SU-DHL-6 (cell line): ENCODE measurements at regions not wholly inside any gene's neighbourhood (a gene's known extent, or its start where the extent isn't known, plus 50 kb on each side); places are given as distances from the start of the nearest gene placed in this dataset.
A peak's percentile ranks its signal among the peaks of the same experiment; 100 is the strongest.

ENCODE experiments used
- H2AFZ ChIP-seq: fragments of 200-600 bp; sonication (generic); 2 replicates; pipeline ENCODE4 v1.6.1; 2014; ENCODE audit warnings: low read depth, mild to moderate bottlenecking, moderate library complexity, mixed read lengths, antibody characterized with exemption, low read length; ENCODE audit not compliant: severe bottlenecking
- H3F3A ChIP-seq: fragments of 200-600 bp; shearing (Covaris generic); 2 replicates; pipeline ENCODE4 v1.6.0; 2016; ENCODE audit warnings: antibody characterized with exemption, mild to moderate bottlenecking; ENCODE audit not compliant: insufficient read depth
- H3K27ac ChIP-seq: fragments of 200-600 bp; sonication (generic); 2 replicates; pipeline ENCODE4 v1.5.1; 2016; ENCODE audit warnings: low read depth, mild to moderate bottlenecking, low read length, moderate library complexity, mixed read lengths
- H3K27me3 ChIP-seq: fragments of 200-600 bp; sonication (generic), shearing (Covaris generic); 2 replicates; pipeline ENCODE4 v1.6.0; 2014; ENCODE audit warnings: mild to moderate bottlenecking, low read length
- H3K36me3 ChIP-seq: fragments of 200-600 bp; sonication (generic); 2 replicates; pipeline ENCODE4 v1.6.1; 2014; ENCODE audit warnings: mild to moderate bottlenecking, low read length, mixed read lengths
- H3K4me2 ChIP-seq: fragments of 300-600, 200-600 bp; shearing (Covaris generic), sonication (generic); 2 replicates; pipeline ENCODE4 v1.6.0; 2014; ENCODE audit warnings: low read length, low read depth, mild to moderate bottlenecking; ENCODE audit not compliant: poor library complexity, severe bottlenecking
- H3K4me3 ChIP-seq: fragments of 200-600 bp; sonication (generic); 2 replicates; pipeline ENCODE4 v1.5.1; 2014; ENCODE audit warnings: antibody characterized with exemption, low read length, mild to moderate bottlenecking, mixed read lengths; ENCODE audit not compliant: insufficient read depth, poor library complexity, severe bottlenecking
- H3K79me2 ChIP-seq: fragments of 200-600 bp; sonication (generic); 2 replicates; pipeline ENCODE4 v1.6.1; 2014; ENCODE audit warnings: mild to moderate bottlenecking, low read length, moderate library complexity; ENCODE audit not compliant: insufficient read depth
- H3K9ac ChIP-seq: fragments of 200-600 bp; sonication (generic); 2 replicates; pipeline ENCODE4 v1.7.0; 2014; ENCODE audit warnings: mild to moderate bottlenecking, low read length
- H3K9me2 ChIP-seq: fragments of 200-600 bp; sonication (generic); replicated peaks from 2 replicates; pipeline ENCODE4 v1.6.1; 2014; ENCODE audit warnings: low read length; ENCODE audit not compliant: insufficient read depth
- H3K9me3 ChIP-seq: fragments of 200-600 bp; sonication (generic); 2 replicates; pipeline ENCODE4 v1.6.1; 2014; ENCODE audit warnings: low read length, mixed read lengths; ENCODE audit not compliant: insufficient read depth
- H4K20me1 ChIP-seq: fragments of 200-600 bp; sonication (generic); 2 replicates; pipeline ENCODE4 v1.6.1; 2014; ENCODE audit warnings: low read depth, mild to moderate bottlenecking, antibody characterized with exemption, low read length, moderate library complexity, mixed read lengths
- EZH2phosphoT487 ChIP-seq: fragments of 200-600 bp; sonication (generic), shearing (Covaris generic); conservative IDR thresholded peaks from 2 replicates; pipeline ENCODE4 v1.6.1; 2018; ENCODE audit warnings: mild to moderate bottlenecking, antibody characterized with exemption, low read length, moderate library complexity, mixed read lengths
- TF ChIP-seq, protein P1 (sequence below): fragments of 200-600 bp; sonication (generic); IDR thresholded peaks from one replicate; pipeline ENCODE4 v1.5.1; 2017; ENCODE audit warnings: antibody characterized with exemption, mild to moderate bottlenecking, low read length, moderate library complexity; ENCODE audit not compliant: insufficient read depth, poor library complexity, severe bottlenecking

DNA sequence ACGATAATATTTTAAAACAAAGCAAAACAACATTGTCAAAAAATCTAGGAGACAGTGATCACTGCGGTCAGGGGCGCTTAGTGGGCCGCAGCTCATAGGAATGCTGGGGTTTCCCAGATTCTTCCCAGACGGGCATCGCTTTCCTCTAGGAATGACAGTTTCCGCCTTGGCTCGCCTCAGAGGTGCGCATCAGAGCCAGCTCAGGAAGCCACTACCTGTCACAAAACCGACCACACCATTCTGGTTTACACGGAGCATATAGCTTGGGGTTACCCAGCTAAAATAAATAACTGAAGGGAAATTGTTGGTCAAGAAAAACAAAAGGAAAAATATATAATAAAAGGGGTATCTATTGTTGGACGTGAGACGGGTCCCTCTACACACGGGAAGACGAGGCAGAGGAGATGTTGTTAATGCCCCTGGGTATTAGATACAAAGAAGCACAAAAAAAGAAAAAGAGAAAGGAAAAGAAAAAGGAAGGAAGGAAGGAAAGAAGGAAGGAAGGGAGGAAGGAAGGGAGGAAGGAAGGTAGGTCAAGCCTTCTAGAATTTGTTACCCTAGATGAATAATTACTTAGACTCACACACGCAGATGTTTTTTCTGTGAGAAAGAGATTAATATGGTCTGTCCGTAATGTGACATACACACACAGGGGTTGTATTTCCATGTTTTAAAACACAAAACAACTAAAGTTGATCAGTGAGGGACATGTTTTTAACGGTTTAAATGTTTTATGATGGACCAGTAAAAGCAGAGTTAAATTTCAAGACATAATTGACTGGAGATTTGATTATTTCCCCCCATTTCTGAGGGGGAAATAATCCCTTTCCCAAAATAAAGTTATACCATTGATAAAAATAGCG, 292.4 kb upstream of the NFE2L3 start:
- Histone ChIP-seq H3K9ac (no peak overlapping the region), H3K4me2 (no peak overlapping the region), H3K9me2 (no peaks in the 10 kb centered on the region), H3K27me3 (no peaks in the 10 kb centered on the region), H3K27ac (no peak overlapping the region), H2AFZ (no peak overlapping the region), H4K20me1 (no peaks in the 10 kb centered on the region), H3K36me3 (peaks cover 5% of the 10 kb centered on the region; the same call in 1 of the 2 replicates), H3K9me3 (peaks cover 4% of the 10 kb centered on the region; the same call in 1 of the 2 replicates), H3K79me2 (no peaks in the 10 kb centered on the region), H3F3A (peaks cover 44% of the 10 kb centered on the region), H3K4me3 (no peak overlapping the region)
- TF ChIP-seq, protein P1, sequence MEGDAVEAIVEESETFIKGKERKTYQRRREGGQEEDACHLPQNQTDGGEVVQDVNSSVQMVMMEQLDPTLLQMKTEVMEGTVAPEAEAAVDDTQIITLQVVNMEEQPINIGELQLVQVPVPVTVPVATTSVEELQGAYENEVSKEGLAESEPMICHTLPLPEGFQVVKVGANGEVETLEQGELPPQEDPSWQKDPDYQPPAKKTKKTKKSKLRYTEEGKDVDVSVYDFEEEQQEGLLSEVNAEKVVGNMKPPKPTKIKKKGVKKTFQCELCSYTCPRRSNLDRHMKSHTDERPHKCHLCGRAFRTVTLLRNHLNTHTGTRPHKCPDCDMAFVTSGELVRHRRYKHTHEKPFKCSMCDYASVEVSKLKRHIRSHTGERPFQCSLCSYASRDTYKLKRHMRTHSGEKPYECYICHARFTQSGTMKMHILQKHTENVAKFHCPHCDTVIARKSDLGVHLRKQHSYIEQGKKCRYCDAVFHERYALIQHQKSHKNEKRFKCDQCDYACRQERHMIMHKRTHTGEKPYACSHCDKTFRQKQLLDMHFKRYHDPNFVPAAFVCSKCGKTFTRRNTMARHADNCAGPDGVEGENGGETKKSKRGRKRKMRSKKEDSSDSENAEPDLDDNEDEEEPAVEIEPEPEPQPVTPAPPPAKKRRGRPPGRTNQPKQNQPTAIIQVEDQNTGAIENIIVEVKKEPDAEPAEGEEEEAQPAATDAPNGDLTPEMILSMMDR, result no peak
- no peak for TF ChIP-seq EZH2phosphoT487

GRCh38 chr7:25860275-25861163, 291.5 kb upstream of the NFE2L3 start:
- Histone ChIP-seq H2AFZ (no peak overlapping the region), H3K9me2 (no peaks in the 10 kb centered on the region), H3K27ac (no peak overlapping the region), H3K4me2 (peak overlapping the region; percentile 81), H3F3A (peaks cover 44% of the 10 kb centered on the region), H3K79me2 (no peaks in the 10 kb centered on the region), H3K4me3 (no peak overlapping the region), H3K9ac (peak overlapping the region; percentile 57), H3K9me3 (peaks cover 4% of the 10 kb centered on the region; the same call in 1 of the 2 replicates), H3K27me3 (no peaks in the 10 kb centered on the region), H4K20me1 (no peaks in the 10 kb centered on the region), H3K36me3 (peaks cover 5% of the 10 kb centered on the region; the same call in 1 of the 2 replicates)
- TF ChIP-seq EZH2phosphoT487, result no peak
- TF ChIP-seq, protein P1, result no peak

DNA sequence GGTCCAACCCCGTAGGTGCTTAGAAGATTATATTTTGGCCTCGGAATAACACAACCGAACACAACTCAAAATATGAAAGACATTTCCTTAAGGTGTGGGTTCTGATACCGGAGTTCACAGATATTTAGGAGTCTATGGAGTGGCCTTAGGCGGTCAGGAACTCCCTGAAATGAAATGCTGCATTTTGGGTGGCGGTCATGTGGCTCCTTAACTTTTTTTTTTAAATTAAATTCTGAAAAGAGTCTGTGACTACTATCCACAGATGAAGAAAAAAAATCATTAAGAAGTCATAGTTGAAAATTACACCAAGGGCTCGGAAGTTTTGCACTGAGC, 290.9 kb upstream of the NFE2L3 start:
- H3F3A ChIP-seq, result peaks cover 39% of the 10 kb centered on the region
- H4K20me1 ChIP-seq, result no peaks in the 10 kb centered on the region
- no peaks in the 10 kb centered on the region for H3K27me3 ChIP-seq
- H3K36me3 ChIP-seq, result peaks cover 5% of the 10 kb centered on the region; the same call in 1 of the 2 replicates
- H3K79me2 ChIP-seq, result no peaks in the 10 kb centered on the region
- TF ChIP-seq, protein P1, result no peak
- TF ChIP-seq EZH2phosphoT487, result no peak
- no peak overlapping the region for H3K27ac ChIP-seq
- H3K9me2 ChIP-seq, result no peaks in the 10 kb centered on the region
- H2AFZ ChIP-seq, result peak overlapping the region; percentile 47
- peak overlapping the region; percentile 57 for H3K9ac ChIP-seq
- H3K4me3 ChIP-seq, result peak overlapping the region; percentile 63
- peaks cover 4% of the 10 kb centered on the region; the same call in 1 of the 2 replicates for H3K9me3 ChIP-seq
- H3K4me2 ChIP-seq, result peak overlapping the region; percentile 81
